ENCODE measurements at regions not wholly inside any gene's neighbourhood (a gene's known extent, or its start where the extent isn't known, plus 50 kb on each side); places are given as distances from the start of the nearest gene placed in this dataset.

DNA sequence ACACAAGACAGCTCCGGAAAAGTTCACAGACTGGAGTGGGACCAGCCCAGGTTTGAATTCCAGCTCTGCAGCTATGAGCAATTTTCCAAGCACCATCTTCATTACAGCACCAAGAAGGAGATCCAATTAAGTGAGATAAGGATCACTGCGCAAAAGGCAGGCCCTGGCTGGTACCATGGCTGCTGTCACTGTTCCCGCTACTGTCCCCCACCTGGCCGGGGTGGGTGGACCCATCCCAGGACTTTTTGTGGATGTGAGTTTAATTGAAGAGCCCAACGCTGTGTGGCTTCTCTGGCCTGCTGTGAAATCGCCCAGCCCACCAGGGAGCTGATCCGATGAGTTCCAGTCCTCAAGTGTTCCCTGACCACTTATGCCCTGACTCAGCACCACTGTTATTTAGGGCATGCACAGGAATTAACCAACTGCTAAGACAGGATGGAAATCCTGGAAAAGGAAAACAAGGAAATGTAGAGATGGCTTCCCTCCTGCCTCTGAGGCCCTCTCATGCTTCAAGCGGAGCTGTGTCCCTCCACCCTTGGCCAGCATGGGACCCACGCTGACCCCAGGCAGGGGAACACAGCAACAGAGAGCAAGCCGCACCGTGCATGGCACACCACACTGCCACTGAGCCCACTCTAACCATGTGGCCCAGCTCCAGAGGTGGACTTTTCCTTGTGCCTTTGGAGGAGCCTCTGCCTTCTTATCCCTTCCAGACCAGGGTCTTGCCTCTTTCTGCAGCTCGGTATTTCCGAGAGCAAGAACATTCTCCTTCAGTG is 150.0 kb upstream of the CST7 start:
- no peak for FAIRE-seq
- no peak for DNase-seq (ENCODE audit: extremely low read depth in 1 of 4, low spot score in 3 of 4)
- H3K9me1 ChIP-seq (ENCODE audit: control insufficient read depth, insufficient read depth, low read length) = no peaks in the 10 kb centered on the region
- no peaks in the 10 kb centered on the region for H3K9me3 ChIP-seq (replicated peaks; ENCODE audit: control insufficient read depth, insufficient read depth, low read depth, low read length)
- no peaks in the 10 kb centered on the region for H3K36me3 ChIP-seq (ENCODE audit: control insufficient read depth, insufficient read depth, low read length)
- H4K20me1 ChIP-seq (replicated peaks; ENCODE audit: control insufficient read depth, insufficient read depth, low read length) = no peaks in the 10 kb centered on the region
- BruUV-seq (replicated peaks) = no TSS peak
- no peak overlapping the region for H3K27ac ChIP-seq (ENCODE audit: extremely low read depth, low read depth, low read length)
- ATAC-seq = no peak
- POLR2A ChIA-PET = interaction anchor here (0.8 kb wide), 1 partner anchor 25 kb away, joined by 3 read pairs; no protein-coding TSS in a partner anchor
- no peaks in the 10 kb centered on the region for H3K79me2 ChIP-seq (ENCODE audit: control insufficient read depth, insufficient read depth, low read length)
- in situ Hi-C loops (cut with MboI) (no loop called here), intact Hi-C loops (cut with micrococcal nuclease) (no loop called here)
- peaks cover 0 to 5% of the 10 kb centered on the region in 2 experiments; a peak in 1 of 5 replicates for H3K27me3 ChIP-seq (ENCODE audit: control insufficient read depth in 2 of 2, insufficient read depth in 2 of 2, low read length in 2 of 2)
- 0% methylated on average over 9 of the region's 13 CpGs for WGBS (ENCODE audit: insufficient coverage, low coverage, missing lambda C conversion rate)
- no peak overlapping the region for H3K4me2 ChIP-seq (ENCODE audit: insufficient read depth, low read length)
- no peak overlapping the region for H3K4me3 ChIP-seq
- no peak overlapping the region for H3K9ac ChIP-seq (ENCODE audit: insufficient read depth in 1 of 2, low read depth in 2 of 2, low read length in 2 of 2)
- no peaks in the 10 kb centered on the region for H3K4me1 ChIP-seq (replicated peaks in 1 of 2; ENCODE audit: control insufficient read depth in 2 of 2, insufficient read depth in 2 of 2, low read length in 2 of 2)
- CTCF ChIA-PET (ENCODE audit: low intra/inter-chr PET ratio) = no interaction called here
- no peak overlapping the region for H2AFZ ChIP-seq (ENCODE audit: low read depth, low read length)
- no peak for TF ChIP-seq PTRF (tag; IDR thresholded peaks at IDR 0.05)
- no peak for TF ChIP-seq ZNF57 (CRISPR knock-in tag; IDR thresholded peaks at IDR 0.05)
- TF ChIP-seq HDAC1 (IDR thresholded peaks at IDR 0.05) = no peak
- TF ChIP-seq, protein P1, sequence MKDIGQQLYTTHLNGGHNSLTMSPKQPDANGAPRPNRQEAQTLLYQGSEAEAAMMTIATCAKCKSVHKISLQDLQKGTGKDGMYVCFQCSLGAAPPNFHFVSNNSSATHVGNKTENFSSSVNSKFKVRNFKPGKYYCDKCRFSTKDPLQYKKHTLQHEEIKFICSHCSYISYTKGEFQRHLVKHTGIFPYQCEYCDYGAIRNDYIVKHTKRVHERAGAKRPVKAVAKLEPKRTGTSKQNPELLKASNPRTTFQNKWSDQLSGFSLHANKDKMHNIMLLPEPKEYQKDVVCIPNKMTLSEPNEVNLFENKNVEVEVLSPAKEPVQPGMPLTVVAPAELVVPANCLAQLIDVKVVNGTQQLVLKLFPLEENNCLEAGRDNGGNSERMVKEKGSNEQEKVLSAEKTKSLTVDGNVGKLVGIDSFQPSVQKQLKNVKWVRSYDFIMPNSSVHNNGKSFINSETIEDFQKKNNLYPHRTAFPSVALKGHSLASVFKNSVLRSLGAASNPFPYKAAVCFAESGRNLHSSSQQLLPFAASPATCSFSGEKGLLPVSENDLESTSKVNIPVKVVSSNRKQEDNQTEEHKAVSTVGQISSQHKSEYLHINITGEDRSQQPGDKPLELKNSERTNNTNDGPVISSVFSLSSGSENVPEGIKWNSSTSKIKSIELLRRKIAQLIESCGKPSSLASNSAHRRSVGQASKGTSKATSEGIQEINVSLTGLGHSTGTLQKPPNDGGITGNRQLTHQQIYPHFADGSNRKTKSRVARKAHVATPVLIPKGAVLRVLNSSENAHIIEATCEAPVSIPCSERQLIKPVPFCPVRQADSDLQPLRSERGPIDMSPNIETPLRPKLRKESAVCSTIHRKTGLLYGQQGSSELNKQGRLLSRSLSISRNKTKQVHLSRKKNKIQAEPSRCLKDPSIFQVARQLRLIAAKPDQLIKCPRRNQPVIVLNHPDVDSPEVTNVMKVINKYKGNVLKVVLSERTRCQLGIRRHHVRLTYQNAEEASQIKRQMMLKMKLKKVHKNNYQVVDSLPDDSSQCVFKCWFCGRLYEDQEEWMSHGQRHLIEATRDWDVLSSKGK (CRISPR knock-in tag; IDR thresholded peaks at IDR 0.05) = no peak
- no peak for TF ChIP-seq ZBED1 (IDR thresholded peaks at IDR 0.05)
- TF ChIP-seq ZNF124 (CRISPR knock-in tag; IDR thresholded peaks at IDR 0.05) = no peak
- TF ChIP-seq, protein P2, sequence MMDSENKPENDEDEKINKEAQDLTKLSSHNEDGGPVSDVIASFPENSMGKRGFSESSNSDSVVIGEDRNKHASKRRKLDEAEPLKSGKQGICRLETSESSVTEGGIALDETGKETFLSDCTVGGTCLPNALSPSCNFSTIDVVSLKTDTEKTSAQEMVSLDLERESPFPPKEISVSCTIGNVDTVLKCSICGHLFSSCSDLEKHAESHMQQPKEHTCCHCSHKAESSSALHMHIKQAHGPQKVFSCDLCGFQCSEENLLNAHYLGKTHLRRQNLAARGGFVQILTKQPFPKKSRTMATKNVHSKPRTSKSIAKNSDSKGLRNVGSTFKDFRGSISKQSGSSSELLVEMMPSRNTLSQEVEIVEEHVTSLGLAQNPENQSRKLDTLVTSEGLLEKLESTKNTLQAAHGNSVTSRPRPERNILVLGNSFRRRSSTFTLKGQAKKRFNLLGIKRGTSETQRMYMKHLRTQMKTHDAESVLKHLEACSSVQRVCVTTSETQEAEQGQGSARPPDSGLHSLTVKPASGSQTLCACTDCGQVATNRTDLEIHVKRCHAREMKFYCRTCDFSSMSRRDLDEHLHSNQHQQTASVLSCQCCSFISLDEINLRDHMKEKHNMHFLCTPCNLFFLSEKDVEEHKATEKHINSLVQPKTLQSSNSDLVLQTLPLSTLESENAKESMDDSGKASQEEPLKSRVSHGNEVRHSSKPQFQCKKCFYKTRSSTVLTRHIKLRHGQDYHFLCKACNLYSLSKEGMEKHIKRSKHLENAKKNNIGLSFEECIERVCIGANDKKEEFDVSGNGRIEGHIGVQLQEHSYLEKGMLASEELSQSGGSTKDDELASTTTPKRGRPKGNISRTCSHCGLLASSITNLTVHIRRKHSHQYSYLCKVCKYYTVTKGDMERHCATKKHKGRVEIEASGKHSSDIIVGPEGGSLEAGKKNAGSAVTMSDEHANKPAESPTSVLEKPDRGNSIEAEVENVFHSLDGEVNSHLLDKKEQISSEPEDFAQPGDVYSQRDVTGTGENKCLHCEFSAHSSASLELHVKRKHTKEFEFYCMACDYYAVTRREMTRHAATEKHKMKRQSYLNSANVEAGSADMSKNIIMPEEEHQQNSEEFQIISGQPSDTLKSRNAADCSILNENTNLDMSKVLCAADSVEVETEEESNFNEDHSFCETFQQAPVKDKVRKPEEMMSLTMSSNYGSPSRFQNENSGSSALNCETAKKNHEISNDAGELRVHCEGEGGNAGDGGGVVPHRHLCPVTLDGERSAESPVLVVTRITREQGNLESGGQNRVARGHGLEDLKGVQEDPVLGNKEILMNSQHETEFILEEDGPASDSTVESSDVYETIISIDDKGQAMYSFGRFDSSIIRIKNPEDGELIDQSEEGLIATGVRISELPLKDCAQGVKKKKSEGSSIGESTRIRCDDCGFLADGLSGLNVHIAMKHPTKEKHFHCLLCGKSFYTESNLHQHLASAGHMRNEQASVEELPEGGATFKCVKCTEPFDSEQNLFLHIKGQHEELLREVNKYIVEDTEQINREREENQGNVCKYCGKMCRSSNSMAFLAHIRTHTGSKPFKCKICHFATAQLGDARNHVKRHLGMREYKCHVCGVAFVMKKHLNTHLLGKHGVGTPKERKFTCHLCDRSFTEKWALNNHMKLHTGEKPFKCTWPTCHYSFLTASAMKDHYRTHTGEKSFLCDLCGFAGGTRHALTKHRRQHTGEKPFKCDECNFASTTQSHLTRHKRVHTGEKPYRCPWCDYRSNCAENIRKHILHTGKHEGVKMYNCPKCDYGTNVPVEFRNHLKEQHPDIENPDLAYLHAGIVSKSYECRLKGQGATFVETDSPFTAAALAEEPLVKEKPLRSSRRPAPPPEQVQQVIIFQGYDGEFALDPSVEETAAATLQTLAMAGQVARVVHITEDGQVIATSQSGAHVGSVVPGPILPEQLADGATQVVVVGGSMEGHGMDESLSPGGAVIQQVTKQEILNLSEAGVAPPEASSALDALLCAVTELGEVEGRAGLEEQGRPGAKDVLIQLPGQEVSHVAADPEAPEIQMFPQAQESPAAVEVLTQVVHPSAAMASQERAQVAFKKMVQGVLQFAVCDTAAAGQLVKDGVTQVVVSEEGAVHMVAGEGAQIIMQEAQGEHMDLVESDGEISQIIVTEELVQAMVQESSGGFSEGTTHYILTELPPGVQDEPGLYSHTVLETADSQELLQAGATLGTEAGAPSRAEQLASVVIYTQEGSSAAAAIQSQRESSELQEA (IDR thresholded peaks at IDR 0.05; ENCODE audit: low read depth) = no peak
- no peak for TF ChIP-seq NFE2 (IDR thresholded peaks at IDR 0.05; ENCODE audit: low read depth)
- no peak for TF ChIP-seq KDM4B (IDR thresholded peaks at IDR 0.05; ENCODE audit: borderline replicate concordance in 2 of 2, low read depth in 1 of 2)
- TF ChIP-seq RBM14 (IDR thresholded peaks at IDR 0.05; ENCODE audit: borderline replicate concordance, insufficient read depth, low read depth, low read length) = no peak
- no peak for TF ChIP-seq THRAP3 (IDR thresholded peaks at IDR 0.05; ENCODE audit: borderline replicate concordance)
- TF ChIP-seq NCOA6 (IDR thresholded peaks at IDR 0.05) = no peak
